HL-60/S4 treated with phorbol 12-myristate 13-acetate at 8.2 ng/mL for 4 days and 3 days (cell line): ENCODE measurements at regions not wholly inside any gene's neighbourhood (a gene's known extent, or its start where the extent isn't known, plus 50 kb on each side); places are given as distances from the start of the nearest gene placed in this dataset.
"Not testable (repeated sequence)": the region's sequence is repeated elsewhere in the genome, so short reads cannot be mapped to it uniquely, and the experiment has no call there.

Source experiments
- in situ Hi-C: fragments of 300-500 bp; cut with MboI; formaldehyde crosslinking; loops from 2 replicates; pipeline ENCODE4 v1.15.0; 2022; ENCODE audit warnings: low sequenced_read_pairs

DNA sequence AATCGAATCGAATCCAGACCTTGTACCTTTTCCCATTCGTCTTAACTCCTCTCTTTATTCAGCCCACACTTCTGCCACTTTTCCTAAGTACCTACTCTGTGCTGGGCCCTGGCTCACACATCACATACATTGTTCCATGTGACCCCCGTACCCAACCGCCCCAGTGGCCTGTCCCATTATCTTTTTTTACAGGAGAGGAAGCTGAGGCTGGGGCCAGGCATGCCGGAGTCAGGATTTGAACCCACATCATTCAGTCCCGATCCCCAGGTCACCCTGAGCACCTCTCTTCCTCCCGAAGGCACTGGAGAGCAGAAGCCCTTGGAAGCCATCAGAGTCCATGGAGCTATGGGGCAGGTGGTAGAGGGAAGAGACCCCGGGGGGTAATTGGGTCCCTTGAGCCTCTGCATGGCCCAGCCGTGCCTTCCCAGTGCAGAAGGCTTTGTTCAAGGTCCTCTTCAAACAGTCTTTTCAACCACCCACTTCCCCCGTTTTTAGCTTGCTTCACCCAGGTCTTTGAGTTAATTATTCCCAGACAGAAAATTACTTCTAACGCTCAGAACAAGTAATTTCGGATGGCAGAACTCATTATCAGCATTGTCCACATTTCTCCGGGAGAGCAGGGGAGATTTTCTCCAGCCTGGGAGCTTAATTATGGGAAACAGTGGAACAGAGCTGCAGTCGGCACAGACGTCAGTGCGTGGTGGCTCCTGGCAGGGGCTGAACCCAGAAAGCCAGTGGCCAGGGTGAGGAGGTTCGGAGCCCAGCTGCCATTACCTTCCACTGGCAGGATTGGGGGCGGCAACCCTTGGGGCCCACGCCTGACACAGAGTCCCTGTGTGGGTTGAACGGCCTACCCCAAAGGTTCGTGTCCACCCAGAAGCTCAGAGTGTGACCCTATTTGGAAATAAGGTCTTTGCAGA is 82.4 kb upstream of the RTL6 start:
- in situ Hi-C loops = no loop called here

DNA sequence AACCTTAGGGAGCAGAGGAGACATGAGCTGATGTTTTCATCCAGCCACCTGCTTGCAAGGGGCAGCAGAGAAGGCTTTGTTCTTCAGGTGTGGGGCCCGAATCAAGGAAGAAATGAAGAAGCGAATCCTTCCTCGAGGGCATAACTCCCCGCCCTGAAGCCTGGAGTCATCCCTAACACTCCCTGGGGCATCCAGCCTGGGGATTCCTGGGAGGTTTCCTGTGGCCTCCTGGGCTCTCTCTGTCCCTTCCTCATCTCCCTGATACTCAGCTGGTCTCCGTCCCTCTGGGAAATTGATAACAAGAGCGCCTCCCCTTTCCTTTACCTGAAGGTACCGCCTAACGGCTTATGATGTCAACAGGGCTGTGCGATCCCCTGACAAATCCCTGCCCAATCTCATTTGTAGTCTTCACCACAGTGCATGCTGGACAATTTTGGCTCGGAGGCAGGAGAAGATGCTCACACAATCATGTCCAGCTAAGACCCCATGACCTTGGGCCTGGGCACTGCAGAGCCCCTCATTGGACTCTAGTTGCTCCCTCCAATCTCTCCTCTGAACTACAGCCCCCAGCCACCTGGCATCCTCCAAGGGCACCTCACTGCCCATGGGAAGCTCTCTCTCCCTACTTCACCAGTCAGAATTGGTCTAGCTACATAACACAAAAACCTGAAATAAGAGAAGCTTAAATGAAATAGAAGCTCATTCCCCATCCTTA is 80.6 kb upstream of the RTL6 start:
- in situ Hi-C loops = no loop called here

DNA sequence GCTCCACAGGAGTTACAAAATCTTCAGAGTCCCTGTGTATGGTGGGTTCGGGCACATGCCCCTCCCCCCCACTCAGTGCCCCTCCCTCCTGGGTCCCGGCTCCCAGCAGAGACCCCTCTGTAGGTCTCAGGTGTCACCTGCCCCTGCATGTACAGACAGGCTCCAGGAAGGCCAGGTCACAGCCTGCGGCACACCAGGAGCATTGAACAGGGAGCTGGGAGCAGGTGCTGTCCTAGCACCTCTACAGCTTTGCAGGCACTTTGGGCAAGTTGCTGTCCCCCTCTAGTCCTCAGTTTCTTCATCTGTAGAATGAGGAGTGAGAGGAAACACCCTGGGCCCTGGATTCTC is 80.1 kb upstream of the RTL6 start:
- in situ Hi-C loops = no loop called here

DNA sequence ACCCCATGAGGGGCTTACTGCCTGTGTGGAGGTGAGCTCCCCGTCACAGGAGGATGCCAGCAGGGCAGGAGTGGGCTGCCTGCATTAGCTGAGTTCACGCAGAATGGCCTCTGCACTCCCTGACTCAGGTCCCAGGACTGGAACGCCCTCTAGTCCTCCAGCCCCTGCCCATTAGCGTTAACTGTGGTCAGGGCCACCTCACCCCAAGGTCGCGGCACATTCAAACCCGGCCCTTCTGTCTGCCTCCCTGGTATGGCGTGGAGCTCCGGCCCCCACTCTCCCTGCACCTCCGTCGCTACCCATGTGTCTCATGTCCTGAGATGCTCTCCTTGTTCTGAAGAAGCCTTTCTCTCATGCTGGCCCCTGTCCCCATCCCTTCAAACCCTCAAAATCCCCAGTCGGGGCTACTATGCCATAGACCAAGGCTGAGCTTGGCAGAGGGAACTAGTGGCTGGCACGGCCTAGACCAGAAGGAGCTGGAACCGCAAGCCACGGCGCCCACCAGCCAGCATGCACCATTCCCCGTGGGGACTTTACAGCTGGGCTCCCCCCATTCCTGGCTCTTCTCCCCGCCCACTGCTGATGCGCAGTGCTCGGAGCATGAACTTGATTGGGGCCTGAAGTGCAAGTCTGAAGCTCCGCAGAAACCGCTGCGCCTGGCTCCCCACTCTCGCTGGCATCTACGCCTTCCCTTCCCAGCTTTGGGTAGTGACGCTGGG is 79.5 kb upstream of the RTL6 start:
- in situ Hi-C loops = no loop called here

DNA sequence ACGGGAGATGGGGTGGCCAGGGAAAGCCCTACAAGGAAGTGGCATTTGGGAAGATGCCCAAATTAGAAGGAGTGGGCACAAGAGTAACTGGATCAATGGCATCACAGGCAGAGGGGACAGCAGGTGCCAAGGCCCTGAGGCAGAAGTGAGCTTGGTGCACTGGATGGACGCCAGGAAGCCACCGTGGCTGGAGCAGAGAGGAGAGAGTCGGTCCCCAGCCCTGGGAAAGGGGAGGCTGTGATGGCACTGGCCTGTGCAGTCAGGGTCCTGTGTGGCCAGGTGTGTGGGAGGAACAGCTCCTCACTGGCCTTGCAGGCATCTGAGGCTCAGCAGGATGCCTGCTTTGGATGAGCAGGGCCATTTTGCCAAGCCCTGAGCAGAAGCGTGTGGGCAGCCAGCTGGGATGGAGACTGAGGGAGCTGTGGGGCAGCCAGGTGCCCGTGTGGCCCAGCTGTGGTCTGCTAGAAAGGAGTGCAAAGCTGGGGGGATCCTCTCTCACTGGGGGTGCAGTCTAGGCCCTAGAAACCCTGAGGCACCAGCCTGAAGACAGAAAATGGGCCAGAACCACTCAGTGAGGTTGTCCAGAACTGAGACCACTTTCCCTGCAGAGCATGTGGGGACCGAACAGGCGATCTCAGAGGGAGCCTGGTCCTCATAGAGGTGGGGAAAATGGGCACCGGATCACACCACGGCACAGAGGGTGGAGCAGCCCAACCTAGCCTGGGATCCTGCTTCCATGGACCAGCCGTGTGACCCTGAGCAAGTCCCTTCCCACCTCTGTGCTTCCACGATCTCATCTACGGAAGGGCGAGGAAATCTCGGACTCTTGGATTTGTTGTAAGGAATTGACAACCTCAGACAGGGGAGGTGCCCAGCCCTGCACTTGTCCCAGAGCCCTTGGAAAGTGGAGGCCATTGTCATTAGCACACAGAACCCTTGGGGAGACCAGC is 78.6 kb upstream of the RTL6 start:
- in situ Hi-C loops = no loop called here

DNA sequence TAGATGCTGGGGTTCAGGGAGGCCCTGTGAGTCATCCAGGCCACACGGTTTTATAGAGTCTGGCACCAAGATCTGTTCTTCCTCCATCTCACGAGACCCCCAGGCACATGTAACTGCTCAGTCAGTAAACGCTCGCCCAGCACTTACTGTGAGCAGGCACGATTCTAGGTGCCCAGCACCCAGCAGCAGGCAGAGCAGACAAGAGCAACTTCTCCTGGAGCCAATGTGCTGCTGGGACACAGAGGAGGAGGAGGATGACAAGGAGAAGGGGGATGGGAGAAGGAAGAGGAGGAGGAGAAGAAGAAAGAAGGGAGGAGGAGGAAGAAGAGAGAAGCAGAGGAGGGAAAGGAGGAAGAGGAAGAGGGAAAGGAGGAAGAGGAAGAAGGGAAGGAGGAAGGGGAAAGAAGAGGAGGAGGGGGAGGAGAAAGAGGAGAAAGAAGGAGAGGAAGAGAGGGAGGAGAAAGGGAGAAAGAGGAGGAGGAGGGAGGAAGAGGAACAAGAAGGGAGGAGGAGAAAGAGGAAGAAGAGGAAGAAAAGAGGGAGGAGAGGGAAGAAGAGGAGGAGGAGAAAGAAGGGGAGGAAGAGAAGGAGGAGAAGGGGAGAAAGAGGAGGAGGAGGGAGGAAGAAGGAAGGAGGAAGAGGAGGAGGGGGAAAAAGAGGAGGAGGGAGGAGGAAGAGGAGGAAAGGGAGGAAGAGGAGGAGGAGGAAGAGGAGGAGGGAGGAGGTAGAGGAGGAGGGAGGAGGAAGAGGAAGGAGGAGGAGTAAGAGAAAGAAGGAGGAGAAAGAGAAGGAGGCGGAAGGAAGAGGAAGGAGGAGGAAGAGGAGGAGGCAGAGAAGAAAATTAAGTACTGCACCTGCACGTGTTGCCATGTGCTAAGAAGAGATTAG is 77.6 kb upstream of the RTL6 start:
- in situ Hi-C loops = no loop called here

DNA sequence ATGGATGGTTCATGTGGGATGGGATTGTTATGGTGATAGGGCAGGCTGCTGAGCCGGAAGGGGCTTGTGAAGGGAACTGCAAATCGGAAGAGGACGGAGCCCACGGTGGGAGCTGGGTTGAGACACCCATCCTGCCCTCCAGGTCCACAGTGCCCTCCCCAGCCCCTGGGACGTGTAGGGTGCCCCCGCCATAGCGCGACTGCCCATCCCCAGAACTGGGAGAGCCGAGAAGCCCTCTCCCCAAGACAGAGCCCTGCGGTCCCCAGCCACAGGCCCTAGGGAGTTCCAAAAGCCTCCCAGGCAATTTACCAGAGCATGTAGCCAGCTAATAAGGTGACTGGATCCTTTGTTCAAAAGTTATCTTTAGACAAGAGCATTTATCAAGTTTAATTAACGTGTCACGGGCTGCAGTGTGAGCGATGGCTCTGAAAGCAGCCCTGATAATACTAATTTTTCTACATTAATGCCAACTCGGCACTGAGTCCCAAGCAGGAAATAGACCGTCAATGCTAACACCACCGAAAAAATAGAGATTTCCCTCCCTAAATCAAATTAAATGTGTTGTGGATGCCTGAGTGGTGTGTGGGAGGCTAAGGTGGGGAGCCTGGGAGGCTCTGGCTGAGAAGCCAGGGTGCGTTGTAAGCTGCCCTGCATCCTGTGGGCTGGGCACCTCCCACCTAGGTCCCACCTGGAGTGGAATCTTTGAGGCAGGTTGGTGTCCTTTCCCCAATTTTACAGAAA is 76.8 kb upstream of the RTL6 start:
- in situ Hi-C loops = no loop called here

DNA sequence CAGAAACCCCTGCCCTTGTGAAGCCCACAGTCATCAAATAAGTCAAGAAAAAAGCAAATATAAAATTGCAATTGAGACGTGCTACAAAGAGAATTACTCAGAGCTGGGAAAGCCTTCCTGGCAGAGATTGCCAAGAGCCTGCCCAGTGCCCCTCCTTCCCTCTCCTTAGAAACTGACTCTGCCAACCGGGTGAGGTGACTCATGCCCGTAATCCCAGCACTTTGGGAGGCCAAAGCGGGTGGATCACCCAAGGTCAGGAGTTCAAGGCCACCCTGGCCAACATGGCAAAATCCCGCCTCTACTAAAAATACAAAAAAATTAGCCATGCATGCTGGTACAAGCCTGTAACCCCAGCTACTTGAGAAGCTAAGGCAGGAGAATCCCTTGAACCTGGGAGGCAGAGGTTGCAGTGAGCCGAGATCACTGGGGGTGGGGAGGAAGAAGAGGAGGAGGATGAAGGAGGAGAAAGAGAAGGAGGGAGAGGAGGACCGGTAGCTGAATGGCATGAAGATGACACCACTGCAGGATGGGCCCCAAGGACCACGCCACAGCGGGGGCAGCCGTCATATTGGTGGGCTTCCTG is 76.1 kb upstream of the RTL6 start:
- in situ Hi-C loops = no loop called here

DNA sequence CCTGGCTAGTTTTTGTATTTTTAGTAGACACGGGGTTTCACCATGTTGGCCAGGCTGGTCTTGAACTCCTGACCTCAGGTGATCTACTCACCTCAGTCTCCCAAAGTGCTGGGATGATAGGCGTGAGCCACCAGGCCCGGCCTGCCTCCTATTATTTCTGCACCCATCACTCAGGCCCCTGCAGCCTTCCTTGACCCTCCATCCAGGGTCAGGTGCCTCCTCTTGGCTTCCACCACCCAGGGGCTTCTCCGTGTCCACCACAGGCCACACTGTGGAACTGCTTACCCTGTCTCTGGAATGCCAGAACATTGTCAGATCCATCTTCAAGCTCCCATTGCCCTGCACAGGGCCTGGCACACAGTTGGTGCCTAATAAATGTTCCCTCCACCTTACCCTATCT is 75.4 kb upstream of the RTL6 start:
- in situ Hi-C loops = no loop called here

DNA sequence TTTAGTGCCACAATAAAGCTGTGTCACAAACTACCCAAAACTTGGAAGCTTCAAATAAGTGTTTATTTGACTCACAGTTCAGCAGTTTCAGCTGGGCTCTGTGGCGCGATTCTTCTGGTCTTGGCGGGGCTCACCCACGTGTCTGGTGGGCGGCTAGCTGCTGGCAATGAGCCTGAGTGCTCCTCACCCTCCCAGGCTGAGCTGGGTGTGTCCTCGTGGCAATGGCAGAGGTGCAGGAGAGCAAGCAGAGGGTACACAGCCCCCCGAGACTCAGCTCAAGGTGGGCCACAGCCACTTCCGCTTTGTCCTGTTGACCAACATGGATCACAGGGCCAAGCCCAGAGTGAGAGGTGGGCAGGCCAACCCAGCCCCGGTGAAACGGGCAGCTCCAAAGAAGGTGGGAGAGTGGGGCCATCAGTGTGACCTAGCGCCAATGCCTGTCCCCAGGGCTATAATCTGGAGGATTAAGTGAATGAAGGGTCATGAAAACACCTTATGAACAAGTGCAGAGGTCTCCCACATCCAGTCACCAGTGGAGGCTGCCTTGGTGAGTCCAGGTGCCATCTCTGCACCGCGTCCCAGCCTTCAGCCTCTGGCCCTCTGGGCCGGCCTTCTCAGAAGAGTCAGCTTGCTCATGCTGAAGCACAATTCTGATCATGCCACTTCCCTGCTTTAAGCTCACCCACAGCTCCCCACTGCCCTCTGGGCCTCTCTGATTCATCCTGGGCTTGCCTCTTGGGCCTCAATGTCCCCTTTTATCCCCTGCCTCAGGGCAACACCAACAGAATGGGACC is 74.6 kb upstream of the RTL6 start:
- in situ Hi-C loops = no loop called here

DNA sequence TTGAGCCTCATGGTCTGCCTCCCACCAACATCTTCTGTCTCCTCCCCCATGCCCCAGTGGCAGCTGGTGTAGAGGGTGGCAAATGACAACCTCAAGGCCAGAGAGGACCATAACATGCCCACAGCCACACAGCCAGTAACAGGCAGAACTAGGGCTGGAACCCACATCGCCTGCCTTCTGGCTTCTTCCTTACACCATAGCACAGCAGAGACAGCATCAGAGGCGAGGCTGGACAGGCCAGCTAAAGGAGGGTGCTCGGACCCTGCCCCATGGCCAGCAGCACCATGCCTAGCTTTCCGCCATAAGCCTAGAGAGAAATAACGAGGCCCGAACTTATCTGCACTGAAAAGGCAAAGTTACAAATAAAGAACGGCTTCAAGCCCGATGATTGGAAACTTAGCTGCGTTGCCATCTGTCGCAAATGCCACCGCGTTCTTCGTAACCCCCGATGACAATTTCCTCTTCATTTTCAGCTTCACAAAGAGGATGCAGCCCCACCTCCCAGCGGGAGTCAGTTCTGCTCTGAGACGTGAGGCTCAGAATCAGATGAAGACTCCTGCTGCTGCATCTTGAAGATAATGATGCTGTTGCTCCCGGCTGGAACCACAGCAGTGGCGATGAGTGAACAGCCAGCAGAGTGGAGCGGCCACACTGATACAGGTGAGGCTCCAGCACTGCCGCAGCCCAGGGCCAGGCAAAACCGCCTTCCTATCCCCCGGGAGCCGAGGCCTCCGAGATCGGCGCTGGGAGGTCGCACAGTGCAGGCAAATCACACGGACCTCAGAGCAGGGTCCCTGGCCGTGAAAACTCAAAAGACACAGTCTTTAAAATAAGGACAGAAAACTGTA is 73.8 kb upstream of the RTL6 start:
- in situ Hi-C loops = no loop called here

DNA sequence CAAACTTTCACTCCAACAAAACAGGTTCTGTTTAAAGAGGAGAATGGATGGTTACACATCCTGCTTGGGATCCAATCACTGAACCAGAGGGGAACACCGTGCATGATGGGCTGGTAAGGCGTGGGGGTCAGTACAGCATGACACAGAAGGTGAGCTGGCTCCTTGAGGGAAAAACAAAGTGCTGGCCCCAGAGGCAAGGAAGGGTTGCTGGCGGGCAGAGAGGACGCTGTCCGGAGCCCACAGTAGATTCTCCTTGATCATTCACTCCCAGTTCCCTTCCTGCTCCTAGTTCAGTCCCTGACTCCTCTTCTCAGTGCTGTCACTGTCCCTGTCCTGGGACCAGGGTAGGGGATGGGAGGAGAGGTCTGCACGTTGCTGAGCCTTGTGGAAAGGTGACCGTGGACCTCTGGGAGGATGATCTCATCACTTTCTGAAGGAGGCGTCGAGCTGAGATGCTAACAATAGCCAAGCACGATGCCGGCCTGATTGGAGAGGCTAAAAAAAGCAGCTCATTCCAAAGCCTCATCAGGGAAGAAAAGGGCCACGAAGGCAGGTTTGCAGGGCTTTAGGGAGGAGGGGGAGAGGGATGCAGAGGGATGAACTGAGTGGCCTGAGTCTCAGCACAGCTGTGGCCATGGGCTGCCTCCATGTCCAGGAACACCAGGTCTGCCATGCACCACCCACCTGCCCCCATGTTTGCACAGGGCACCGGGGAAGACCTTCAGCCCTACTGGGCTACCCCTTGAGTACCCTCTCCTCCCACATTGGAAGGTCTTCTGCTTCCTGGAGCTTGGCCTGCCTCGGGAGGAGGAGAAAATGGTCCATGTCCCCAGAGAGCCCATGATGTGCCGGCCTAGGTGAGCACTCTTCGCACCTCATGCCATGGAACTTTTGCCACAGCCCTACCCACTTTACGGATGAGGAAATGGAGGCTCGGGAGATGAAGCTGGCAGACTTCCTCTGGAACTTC is 72.7 kb upstream of the RTL6 start:
- in situ Hi-C loops = no loop called here

DNA sequence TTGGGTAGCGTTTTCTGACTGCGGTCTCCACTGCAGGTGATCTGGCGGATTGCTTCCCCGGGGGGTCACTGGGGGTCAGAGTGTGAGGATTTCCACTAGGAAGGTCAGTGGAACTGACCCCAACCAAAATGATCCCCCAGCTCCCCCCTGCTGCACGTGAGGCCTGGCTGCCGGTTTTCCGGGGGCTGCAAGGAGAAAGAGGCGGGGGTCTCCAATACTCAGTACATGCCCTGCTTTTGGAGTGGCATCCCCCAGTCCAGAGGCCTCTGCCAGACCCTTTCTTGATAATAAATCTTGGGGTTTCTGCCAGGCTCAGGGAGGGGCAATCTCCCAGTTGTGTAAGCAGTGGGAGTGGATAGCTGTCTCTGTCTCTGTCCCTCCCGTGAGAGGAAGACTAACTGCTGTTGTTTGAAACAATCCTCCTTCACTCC is 71.5 kb upstream of the RTL6 start:
- in situ Hi-C loops = no loop called here

DNA sequence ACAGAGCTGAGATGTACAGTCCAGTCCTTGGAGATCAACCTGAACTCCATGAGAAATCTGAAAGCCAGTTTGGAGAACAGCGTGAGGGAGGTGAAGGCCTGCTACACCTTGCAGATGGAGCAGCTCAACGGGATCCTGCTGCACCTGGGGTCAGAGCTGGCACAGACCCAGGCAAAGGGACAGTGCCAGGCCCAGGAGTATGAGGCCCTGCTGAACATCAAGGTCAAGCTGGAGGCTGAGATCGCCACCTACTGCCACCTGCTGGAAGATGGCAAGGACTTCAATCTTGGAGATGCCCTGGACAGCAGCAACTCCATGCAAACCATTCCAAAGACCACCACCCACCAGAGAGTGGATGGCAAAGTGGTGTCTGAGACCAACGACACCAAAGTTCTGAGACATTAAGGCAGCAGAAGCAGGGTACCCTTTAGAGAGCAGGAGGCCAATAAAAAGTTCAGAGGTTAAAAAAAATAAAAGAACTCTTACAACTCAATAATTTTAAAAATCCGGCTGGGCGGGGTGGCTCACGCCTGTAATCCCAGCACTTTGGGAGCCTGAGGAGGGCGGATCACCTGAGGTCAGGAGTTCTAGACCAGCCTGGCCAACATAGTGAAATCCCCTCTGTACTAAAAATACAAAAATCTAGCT is 69.9 kb upstream of the RTL6 start:
- in situ Hi-C loops = no loop called here

DNA sequence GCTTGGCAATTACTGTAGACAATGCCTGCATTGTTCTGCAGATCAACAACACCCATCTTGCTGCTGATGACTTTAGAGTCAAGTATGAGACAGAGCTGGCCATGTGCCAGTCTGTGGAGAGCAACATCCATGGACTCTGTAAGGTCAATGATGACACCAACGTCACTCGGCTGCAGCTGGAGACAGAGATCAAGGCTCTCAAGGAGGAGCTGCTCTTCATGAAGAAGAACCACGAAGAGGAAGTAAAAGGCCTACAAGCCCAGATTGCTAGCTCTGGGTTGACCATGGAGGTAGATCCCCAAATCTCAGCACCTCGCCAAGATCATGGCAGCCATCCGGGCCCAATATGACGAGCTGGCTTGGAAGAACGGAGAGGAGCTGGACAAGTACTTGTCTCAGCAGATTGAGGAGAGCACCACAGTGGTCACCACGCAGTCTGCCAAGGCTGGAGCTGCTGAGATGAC is 69.4 kb upstream of the RTL6 start:
- in situ Hi-C loops = not testable (repeated sequence)
